HG03460 (cell line): ENCODE measurements at regions not wholly inside any gene's neighbourhood (a gene's known extent, or its start where the extent isn't known, plus 50 kb on each side); places are given as distances from the start of the nearest gene placed in this dataset.

Experiments
- ATAC-seq: cut with Tn5 transposase; IDR thresholded peaks from one replicate; pipeline ENCODE4 v1.9.1; 2021; ENCODE audit not compliant: unreplicated experiment

- ATAC-seq = no peak
Observed at GRCh38 chr5:144886668-144887067, 716.0 kb downstream of the KCTD16 start.

GRCh38 chr5:144882739-144883283, 712.1 kb downstream of the KCTD16 start:
- ATAC-seq = no peak

- ATAC-seq = no peak
Observed at GRCh38 chr5:144880513-144880912, 709.8 kb downstream of the KCTD16 start.

GRCh38 chr5:144876990-144877389, 706.3 kb downstream of the KCTD16 start:
- ATAC-seq = no peak

- ATAC-seq = no peak
Observed at GRCh38 chr5:144873076-144873475, 702.4 kb downstream of the KCTD16 start.

GRCh38 chr5:144864118-144864517, 693.4 kb downstream of the KCTD16 start:
- no peak for ATAC-seq

- ATAC-seq = no peak
Observed at GRCh38 chr5:144857454-144857853, 686.8 kb downstream of the KCTD16 start.

GRCh38 chr5:144844086-144844485, 673.4 kb downstream of the KCTD16 start:
- no peak for ATAC-seq

GRCh38 chr5:144832416-144832815, 661.7 kb downstream of the KCTD16 start:
- ATAC-seq = no peak

- no peak for ATAC-seq
Observed at GRCh38 chr5:144831650-144832049, 661.0 kb downstream of the KCTD16 start.

- ATAC-seq = no peak
Observed at GRCh38 chr5:144822503-144822902, 651.8 kb downstream of the KCTD16 start.

GRCh38 chr5:144820278-144820677, 649.6 kb downstream of the KCTD16 start:
- ATAC-seq = no peak

- ATAC-seq = no peak
Observed at GRCh38 chr5:144815131-144815530, 644.5 kb downstream of the KCTD16 start.

- no peak for ATAC-seq
Observed at GRCh38 chr5:144812763-144813162, 642.1 kb downstream of the KCTD16 start.

GRCh38 chr5:144800169-144800568, 629.5 kb downstream of the KCTD16 start:
- no peak for ATAC-seq

- no peak for ATAC-seq
Observed at GRCh38 chr5:144798595-144798994, 627.9 kb downstream of the KCTD16 start.

- ATAC-seq = no peak
Observed at GRCh38 chr5:144794922-144795321, 624.2 kb downstream of the KCTD16 start.

- ATAC-seq = no peak
Observed at GRCh38 chr5:144788556-144788955, 617.9 kb downstream of the KCTD16 start.

- no peak for ATAC-seq
Observed at GRCh38 chr5:144788046-144788445, 617.4 kb downstream of the KCTD16 start.

GRCh38 chr5:144779368-144779767, 608.7 kb downstream of the KCTD16 start:
- no peak for ATAC-seq

GRCh38 chr5:144778561-144778960, 607.9 kb downstream of the KCTD16 start:
- ATAC-seq = no peak

GRCh38 chr5:144774197-144774596, 603.5 kb downstream of the KCTD16 start:
- ATAC-seq = no peak

- ATAC-seq = no peak
Observed at GRCh38 chr5:144773628-144774027, 603.0 kb downstream of the KCTD16 start.

- ATAC-seq = no peak
Observed at GRCh38 chr5:144771802-144772201, 601.1 kb downstream of the KCTD16 start.
